NCI-H2196 (cell line): ENCODE measurements at regions not wholly inside any gene's neighbourhood (a gene's known extent, or its start where the extent isn't known, plus 50 kb on each side); places are given as distances from the start of the nearest gene placed in this dataset.
"Not testable (repeated sequence)": the region's sequence is repeated elsewhere in the genome, so short reads cannot be mapped to it uniquely, and the experiment has no call there.

Experiments
- DNase-seq: peaks from one replicate; lab custom pipeline; 2025; ENCODE audit not compliant: unreplicated experiment; lab: John Stamatoyannopoulos, UW

DNA sequence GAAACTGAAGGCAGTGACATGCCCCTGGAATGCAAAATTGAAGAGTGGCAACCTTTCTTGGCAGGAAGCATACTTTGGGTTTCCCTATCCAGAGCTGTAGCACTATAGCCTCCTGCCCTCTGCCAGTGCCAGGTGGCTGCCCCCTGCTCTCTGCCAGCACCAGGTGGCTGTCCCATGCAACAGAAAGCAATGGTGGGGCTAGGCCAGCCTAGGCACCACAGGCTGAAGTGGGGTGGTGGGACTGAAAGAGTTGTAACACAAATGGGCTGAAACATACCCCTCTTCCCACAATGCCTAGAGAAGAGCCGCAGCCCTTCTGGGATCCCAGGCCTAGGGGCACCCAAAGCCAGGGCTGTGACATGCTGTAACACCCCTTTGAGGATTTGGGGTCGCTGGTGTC is 1739.3 kb upstream of the LRRTM1 start:
- DNase-seq = no peak

DNA sequence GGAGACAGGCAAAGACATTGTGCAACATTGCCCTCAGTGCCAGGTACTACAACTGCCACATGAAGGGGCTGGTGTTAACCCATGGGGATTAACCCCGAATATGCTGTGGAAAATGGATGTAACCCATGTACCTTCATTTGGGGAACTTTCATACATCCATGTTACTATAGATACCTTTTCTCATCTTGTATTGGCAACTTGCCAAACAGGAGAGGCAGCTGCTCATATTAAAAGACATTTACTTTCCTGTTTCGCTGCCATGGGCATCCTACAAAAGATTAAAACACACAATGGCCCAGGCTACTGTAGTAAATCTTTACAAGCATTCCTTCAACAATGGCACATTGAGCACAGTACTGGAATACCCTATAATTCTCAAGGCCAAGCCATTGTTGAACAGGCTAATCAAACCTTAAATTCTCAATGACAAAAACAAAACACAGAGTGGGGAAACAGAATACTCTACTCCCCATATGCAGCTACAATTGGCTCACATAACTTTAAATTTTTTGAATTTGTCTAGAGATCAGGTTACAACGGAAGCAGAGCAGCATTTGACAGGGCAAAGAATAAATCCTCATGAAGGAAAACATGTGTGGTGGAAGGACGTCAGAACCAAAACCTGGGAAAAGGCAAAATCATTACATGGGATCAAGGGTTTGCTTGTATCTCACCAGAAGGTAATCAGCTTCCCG is 1723.5 kb upstream of the LRRTM1 start:
- no peak for DNase-seq

DNA sequence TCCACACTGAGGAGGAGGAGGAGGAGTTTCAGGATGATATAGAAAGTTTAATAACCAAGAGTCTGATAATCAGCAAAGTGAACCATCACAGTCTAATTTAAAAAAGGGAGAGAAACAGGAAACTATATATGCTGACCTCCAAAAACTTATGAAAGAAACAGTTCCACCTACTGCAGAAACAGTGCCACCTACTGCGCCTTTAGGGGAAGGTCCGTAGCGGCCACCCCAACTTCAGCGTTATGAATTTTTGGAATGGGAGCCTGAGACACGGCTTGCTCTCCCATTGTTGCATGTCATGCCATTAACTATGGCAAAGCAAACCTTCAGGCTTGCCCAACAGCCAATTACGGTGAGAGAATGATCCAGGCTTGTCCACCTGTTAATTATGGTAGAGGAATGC is 1719.2 kb upstream of the LRRTM1 start:
- DNase-seq = no peak

DNA sequence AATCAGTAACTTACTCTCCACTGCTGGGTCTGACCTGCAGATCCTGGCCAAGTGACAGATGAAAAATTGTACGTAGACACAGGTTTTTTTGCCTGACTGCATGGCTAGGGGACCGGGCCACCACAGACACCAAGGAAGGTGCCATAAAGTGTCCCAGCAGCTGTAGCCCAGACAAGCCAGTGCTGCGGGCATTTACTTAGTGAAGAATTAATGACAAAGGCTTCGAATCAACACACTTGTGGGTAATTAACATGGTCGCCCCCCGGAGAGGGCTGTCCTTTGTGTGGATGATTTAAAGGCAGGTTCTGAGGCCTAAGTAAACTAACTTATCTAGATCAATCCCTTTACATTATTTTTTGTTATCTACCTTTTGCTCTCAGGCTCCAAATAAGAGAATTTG is 1709.1 kb upstream of the LRRTM1 start:
- DNase-seq = no peak

DNA sequence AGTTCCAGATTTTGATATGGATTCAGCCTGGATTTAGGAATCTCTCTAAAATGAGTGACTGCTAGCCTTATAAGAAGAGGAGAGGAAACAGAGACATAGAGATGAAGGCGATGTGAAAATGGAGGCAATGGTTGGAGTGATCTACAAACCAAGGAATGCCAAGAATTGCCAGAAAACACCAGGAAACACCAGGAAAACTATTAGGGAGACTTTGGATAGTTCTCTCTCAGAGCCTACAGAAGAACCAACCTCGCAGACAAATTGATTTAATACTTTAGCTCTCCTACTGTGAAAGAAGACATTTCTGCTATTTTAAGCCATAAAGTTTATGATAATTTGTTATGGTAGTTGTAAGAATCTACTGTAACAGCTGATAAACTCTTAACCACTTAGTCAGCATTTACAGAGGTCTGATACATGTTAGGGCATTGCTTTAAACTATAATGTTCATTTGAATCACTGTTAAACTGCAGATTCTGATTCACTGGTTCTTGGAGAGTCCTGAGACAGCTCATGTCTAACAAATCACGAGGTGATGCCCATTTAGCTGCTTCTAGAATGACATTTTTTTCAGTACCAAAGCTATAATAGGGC is 1702.6 kb upstream of the LRRTM1 start:
- no peak for DNase-seq

DNA sequence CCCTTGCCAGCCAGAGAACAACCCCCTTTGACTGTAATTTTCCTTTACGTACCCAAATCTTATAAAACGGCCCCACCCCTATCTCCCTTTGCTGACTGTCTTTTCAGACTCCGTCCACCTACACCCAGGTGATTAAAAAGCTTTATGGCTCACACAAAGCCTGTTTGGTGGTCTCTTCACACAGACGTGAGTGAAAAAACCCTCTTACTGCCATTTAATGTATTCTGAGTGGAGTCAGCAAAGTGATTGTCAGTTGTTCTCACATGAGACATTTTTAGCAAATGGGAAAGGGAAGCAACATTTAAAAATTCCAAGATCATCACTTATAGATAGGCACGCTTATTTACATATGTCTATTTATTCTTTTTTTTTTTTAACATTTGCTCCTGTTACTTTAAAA is 1701.3 kb upstream of the LRRTM1 start:
- not testable (repeated sequence) for DNase-seq

DNA sequence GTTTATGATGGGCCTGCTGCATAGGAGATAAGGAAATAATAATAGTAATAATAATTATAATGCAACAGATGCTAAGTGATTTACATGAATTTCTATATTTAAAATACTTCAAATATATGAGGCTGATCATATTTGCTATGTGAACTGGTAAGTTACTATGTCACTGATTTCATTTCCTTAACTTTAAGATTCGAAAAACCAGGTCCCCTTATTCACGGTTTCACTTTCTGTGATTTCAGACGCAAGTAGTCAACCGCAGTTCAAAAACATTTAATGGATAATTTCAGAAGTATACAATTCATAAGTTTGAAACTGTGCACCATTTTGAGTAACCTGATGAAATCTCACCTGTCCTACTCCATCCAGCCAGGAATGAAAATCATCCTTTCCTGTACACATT is 1697.1 kb upstream of the LRRTM1 start:
- DNase-seq = no peak

DNA sequence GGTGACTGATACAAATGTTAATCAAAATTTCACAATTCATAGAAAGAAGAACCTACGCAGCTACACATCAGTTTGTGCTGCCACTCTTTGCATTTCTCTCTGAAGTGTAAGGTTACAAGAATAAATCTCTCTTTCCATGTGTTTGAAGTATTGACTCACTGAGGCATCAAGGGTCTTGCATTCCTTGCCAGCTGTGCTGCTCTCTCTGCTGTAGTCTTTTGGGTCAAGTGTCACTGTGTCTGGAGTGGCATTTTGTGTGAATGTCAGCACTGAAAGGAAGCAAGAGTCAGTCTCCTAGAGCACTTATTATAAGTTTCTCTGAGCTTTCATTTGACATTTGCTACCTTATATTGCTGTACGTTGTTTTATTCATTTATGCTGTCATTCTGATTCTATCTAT is 1696.1 kb upstream of the LRRTM1 start:
- DNase-seq = no peak

DNA sequence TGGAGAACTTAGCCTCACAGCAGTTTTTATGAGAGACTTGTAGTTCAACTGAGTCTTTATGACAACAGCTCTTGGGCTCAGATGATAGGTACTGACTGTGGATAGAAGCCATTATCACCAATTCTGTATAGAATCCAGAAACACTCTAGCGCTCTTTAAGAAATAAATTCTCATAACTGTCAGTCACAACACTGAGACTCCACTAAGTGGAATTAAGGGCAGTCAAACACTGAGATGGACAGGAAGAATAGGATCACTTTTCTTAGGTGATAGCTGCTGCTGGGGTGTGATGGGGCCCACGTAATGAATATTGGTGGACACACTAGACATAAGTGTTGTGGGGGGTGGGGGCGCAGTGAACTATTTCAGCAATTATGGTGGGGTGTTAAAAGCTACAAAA is 1691.8 kb upstream of the LRRTM1 start:
- no peak for DNase-seq

DNA sequence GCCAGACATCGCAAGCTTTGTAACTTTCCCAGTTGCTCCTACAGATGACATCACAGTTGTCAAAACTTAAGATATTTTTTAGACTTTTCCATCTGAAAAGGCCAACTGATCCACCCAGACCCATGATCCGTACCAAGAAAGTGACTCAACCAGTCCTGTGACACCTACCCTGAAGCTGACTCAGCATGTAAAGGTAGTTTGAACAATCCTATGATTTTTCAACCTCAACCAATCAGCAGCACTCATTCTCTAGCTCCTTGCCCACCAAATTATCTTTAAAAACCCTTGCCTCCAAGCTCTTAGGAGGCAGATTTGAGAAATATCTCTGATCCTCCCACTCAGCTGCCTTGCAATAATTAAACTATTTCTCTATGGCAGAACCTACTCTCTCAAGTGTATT is 1686.7 kb upstream of the LRRTM1 start:
- no peak for DNase-seq

DNA sequence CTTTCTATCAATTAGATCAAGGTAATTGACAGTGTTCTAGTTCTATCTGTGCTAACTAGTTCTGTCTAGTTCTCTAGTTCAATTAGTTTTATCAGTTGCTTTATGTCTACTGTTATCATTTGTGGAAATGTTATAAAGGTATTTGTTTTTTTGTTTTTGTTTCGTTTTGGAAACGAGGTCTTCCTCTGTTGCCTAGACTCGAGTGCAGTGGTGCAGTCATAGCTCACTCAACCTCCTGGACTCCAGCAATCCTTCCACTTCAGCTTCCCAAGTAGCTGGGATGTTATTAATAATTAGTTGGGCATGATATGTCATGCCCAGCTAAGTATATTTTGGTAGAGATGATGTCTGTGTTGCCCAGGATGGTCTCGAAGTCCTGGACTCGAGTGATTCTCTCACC is 1682.8 kb upstream of the LRRTM1 start:
- no peak for DNase-seq

DNA sequence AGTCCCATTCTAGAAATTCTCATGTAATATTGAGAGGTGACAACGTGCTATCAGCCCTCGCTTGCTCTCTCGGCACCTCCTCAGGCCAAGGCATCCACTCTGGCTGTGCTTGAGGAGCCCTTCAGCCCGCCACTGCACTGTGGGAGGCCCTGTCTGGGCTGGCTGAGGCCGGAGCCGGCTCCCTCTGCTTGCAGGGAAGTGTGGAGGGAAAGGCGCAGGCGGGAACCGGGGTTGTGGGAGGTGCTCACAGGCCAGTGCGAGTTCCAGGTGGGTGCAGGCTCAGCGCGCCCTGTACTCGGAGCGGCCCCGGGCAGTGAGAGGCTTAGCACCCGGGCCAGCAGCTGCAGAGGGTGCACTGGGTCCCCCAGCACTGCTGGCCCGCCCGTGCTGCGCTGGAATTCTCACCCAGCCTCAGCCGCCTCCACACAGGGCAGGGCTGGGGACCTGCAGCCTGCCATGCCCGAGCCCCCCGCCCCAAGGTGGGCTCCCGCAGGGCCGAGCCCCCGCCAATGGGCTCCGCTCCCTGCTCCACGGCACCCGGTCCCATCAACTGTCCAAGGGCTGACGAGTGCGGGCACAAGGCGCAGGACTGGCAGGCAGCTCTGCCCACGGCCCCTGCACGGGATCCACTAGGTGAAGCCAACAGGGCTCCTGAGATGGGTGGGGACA is 1680.6 kb upstream of the LRRTM1 start:
- DNase-seq = no peak

DNA sequence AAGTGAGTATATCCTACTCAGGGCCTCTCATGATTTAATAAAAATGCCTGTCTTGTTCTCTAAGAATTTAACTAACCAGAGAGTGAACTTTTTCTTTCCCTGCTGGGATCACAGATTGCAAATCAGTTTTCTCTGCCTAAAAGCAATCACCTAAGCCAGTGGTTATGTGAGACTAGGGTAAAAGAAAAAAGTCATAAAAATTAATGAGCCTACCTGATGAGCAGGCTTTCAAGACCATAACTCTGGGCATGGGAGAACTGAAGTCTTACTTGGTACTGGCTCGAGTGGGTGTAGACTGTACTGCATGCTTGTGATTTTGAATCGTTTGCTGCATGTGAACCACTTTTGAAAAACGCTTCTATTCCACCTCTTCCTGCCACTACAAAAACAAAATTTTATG is 1677.0 kb upstream of the LRRTM1 start:
- no peak for DNase-seq

DNA sequence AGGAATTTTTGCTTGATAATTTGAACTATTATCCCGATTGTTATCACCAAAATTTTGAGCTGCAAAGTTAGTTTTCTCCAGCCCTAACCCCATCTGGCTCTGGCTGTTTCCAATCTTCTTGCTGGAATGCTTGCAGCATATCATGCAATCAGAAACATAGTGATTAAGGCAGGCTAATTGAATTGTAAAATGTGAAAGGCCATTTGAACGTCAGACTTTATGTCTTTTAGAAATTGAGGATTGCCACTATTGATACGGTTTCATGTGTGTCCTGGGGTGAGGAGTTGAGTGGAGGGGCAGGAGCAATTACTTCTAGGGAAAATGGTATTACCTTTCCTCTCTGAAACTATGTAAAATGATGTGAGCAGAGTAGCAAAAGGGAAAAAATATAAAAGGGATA is 1674.5 kb upstream of the LRRTM1 start:
- no peak for DNase-seq

DNA sequence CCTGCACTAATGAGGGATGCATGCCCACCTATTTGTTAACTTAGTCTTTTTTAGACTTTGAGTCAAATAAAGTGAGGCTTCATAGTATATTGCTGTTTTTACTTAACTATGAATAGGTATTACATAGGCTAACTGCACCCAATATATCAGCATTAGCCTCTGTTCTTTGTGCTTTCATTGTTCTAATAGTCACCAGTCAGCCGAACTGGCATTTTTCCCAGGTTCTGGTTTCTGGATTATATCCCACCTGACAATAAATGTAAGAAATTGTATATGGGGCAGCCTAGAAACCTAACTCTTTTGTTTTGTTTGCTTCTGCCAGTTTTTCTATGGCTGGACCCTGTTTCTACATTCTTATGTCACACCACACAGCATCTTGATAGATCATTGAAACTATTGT is 1672.4 kb upstream of the LRRTM1 start:
- DNase-seq = no peak

DNA sequence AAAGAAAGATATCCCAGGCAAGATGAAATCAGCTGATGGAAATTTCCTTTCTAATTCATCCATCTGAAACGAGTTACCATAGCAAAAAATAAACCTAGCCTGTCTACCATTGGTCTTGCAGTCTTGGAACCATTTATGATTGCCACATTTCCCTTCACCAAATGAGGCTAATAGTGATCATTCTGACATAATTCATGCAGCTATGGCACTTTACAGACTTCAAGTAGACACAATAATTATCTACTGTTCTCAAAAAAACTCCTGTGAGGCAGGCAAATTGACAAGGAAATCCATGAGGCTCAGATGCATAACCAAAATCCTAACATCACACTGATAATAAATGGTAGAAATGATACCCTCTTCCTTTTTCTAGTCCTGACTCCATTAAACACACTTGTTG is 1669.7 kb upstream of the LRRTM1 start:
- no peak for DNase-seq

DNA sequence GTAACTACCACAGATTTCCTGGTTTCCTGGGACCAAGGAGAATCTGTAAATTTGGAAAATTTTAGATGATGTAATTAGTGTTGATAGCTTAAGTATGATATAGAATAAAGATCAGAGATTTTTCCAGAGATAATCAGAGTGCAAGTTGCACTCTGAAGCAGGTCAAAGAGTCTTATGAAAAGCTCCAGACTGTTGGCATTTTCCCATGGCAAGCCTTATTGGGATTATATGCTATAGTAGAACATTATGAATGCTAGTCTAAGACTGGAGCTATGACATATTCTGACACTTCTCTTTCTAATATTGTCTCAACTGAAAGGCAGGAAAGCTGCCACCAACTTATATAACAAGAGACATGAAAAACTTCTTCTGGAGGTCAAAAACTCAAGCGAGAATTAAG is 1638.3 kb upstream of the LRRTM1 start:
- DNase-seq = no peak

DNA sequence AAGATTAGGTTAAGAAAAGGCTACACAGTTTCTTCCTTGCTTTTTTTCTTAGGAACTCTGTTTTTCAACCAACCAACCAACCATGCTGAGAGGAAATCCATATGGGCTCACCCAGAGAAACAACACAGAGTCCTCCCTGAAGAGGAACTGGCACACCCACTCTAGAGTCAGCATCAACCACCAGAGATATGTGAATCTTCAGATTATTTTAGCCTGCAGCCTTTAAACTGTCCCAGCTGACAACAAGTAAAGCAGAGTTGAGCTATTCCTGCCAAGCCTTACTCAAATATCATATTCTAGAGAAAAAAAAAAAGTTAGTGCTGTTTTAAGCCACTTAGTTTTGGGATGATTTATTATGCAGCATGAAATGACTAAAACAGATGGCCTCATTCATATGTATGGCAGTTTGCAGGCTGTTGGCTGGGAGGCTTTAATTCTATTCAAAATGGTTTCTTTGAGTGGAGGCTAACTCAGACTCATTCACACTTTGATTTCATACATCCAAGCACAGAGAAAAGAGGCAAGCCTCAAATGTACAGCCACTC is 1637.7 kb upstream of the LRRTM1 start:
- no peak for DNase-seq

DNA sequence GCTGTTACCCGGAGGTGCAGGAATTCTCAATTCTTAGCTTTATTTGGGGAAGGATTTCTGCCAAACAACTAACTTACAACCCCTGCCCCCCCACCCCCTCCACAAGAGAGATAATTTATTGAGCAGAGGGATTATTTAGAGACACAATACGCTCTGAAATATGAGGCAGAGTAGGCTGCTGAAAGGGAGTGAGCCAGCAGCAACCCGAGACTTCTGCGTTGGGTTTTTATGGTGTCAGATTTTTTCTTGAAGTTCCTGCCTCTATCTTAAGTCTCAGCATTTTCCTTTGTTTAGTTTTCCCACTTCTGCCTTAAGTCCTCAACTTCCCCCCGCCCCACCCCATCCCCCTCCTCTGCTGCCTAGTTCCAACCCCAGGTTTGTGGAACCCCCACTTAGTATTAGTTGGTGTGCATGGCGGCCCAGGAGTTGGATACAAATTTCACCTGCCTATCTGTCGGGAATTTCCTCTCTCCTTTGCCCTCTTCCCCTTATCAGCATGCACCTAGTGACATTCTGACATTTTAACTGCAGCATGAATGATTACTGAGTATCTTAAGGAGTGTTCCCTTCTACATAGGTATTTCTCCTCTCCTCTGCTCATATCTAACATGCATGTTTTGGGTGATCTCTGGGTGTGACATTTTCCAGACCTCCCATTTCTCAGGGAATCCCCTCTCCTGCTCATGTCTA is 1635.9 kb upstream of the LRRTM1 start:
- no peak for DNase-seq

DNA sequence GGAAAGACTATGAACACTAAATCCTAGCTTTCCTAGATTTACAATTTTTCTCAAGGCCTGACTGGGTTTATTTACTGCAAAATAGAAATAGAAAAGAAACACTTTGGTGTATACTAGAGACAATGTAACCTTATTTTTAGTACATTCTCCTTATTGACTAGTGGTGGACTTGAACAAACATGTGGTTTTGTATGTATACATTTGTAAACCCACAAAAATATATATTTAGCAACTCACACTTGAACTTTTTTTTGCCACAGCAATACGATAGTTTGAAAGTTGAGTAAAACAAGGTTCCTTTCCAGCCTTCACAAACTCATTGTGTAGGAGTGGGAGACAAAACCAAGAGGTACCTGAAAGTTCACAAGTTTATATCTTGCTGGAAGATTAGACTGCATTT is 1633.4 kb upstream of the LRRTM1 start:
- DNase-seq = no peak

DNA sequence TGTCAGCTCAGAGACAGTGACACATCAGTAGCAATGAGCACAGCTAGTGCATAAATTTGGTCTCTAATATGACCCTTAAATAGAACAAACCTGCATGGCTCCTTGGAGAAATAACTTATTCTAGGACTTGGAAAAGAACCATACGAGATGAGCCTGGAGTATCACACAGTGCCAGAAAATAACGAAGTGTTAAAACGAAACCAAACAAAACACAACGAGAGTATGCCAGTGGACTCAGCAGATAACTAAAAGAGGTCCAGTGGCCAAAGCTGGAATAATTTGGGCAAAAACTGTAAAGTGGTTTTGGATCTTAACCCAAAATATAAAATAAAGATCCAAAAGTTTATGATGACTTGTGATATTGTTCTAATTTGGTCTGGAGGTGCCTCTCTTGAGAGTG is 1599.0 kb upstream of the LRRTM1 start:
- no peak for DNase-seq

DNA sequence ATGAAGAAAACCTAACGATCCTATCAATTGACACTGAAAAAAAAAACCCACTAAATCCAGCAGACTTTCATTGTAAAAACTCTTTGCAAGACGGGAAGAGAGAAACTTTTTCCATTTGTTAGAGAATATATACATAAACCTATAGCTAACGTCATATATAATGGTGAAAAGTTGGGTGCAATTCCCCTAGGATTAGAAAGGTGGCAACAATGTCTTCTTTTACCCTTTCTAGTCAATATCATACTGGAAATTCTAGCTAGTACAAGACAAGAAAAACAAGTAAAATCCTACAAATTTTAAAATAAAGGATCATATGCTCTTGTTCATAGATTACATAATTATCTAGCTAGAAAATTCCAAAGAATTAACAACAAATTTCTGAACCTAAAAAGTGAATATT is 1596.5 kb upstream of the LRRTM1 start:
- DNase-seq = no peak
